ENCODE measurements at regions not wholly inside any gene's neighbourhood (a gene's known extent, or its start where the extent isn't known, plus 50 kb on each side); places are given as distances from the start of the nearest gene placed in this dataset.

- TF ChIP-seq CTCF (IDR thresholded peaks at IDR 0.05) = no peak
- no peak for TF ChIP-seq EP300 (IDR thresholded peaks at IDR 0.05)
Observed at GRCh38 chr2:128399256-128399655, 80.6 kb upstream of the HS6ST1 start.

Measured in ovary (tissue), 3 donors.